ENCODE measurements at regions not wholly inside any gene's neighbourhood (a gene's known extent, or its start where the extent isn't known, plus 50 kb on each side); places are given as distances from the start of the nearest gene placed in this dataset.

GRCh38 chr2:7795778-7796563 lies 878.8 kb downstream of the RNF144A start:
- Histone ChIP-seq H3K9ac (ENCODE audit: extremely low read depth, low read length, poor library complexity, severe bottlenecking) (no peak overlapping the region), H3K27ac (ENCODE audit: low read depth, low read length) (no peak overlapping the region), H3K36me3 (ENCODE audit: control insufficient read depth, insufficient read depth, low read length) (no peaks in the 10 kb centered on the region), H3K4me3 (ENCODE audit: low read length) (no peak overlapping the region), H3K27me3 (ENCODE audit: control insufficient read depth, insufficient read depth, low read length, poor library complexity, severe bottlenecking) (no peaks in the 10 kb centered on the region), H3K9me3 (ENCODE audit: control insufficient read depth, low read length) (peaks cover 5% of the 10 kb centered on the region), H3K4me1 (ENCODE audit: control insufficient read depth, insufficient read depth, low read length) (no peaks in the 10 kb centered on the region)
- WGBS, 2 experiments (ENCODE audit: insufficient coverage in 1 of 2, insufficient read length in 1 of 2) = 91 to 94% methylated on average over 6 to 7 of the region's 7 CpGs
- no peak overlapping the region for H3K27ac Mint-ChIP-seq
- H3K27me3 Mint-ChIP-seq (ENCODE audit: insufficient read depth) = no peaks in the 10 kb centered on the region
- H3K4me3 Mint-ChIP-seq = no peak overlapping the region
- no peaks in the 10 kb centered on the region for H3K36me3 Mint-ChIP-seq (ENCODE audit: low read depth)
- H3K9me3 Mint-ChIP-seq = peaks cover 11% of the 10 kb centered on the region
- no peak for DNase-seq
- no peaks in the 10 kb centered on the region for H3K4me1 Mint-ChIP-seq
- no peak for TF ChIP-seq CTCF (conservative IDR thresholded peaks at IDR 0.05)

- Histone ChIP-seq H3K27ac (ENCODE audit: low read depth, low read length) (no peak overlapping the region), H3K4me3 (ENCODE audit: low read length) (no peak overlapping the region), H3K9me3 (ENCODE audit: control insufficient read depth, low read length) (peaks cover 14% of the 10 kb centered on the region), H3K9ac (ENCODE audit: extremely low read depth, low read length, poor library complexity, severe bottlenecking) (no peak overlapping the region), H3K36me3 (ENCODE audit: control insufficient read depth, insufficient read depth, low read length) (no peaks in the 10 kb centered on the region), H3K4me1 (ENCODE audit: control insufficient read depth, insufficient read depth, low read length) (no peaks in the 10 kb centered on the region), H3K27me3 (ENCODE audit: control insufficient read depth, insufficient read depth, low read length, poor library complexity, severe bottlenecking) (no peaks in the 10 kb centered on the region)
- Mint-ChIP-seq H3K36me3 (ENCODE audit: low read depth) (no peaks in the 10 kb centered on the region), H3K27ac (no peak overlapping the region), H3K4me3 (no peak overlapping the region), H3K9me3 (peaks cover 28% of the 10 kb centered on the region), H3K27me3 (ENCODE audit: insufficient read depth) (no peaks in the 10 kb centered on the region), H3K4me1 (no peaks in the 10 kb centered on the region)
- 82% methylated on average over 2 of the region's 2 CpGs; no CpG with 5 or more reads in 1 of the 2 experiments for WGBS, 2 experiments (ENCODE audit: insufficient coverage in 1 of 2, insufficient read length in 1 of 2)
- no peak for DNase-seq
- no peak for TF ChIP-seq CTCF (conservative IDR thresholded peaks at IDR 0.05)
Observed at GRCh38 chr2:7800031-7800430, 881.8 kb upstream of the ID2 start.

- Mint-ChIP-seq H3K9me3 (peaks cover 33% of the 10 kb centered on the region), H3K36me3 (ENCODE audit: low read depth) (no peaks in the 10 kb centered on the region)
- no peaks in the 10 kb centered on the region for H3K4me1 ChIP-seq (ENCODE audit: control insufficient read depth, insufficient read depth, low read length)
Observed at GRCh38 chr2:7801212-7801611, 880.6 kb upstream of the ID2 start.

More at GRCh38 chr2:7801212-7801611, 880.6 kb upstream of the ID2 start:
- H3K4me3 Mint-ChIP-seq = no peak overlapping the region
- no peak overlapping the region for H3K4me3 ChIP-seq (ENCODE audit: low read length)
- no peaks in the 10 kb centered on the region for H3K36me3 ChIP-seq (ENCODE audit: control insufficient read depth, insufficient read depth, low read length)
- no peaks in the 10 kb centered on the region for H3K27me3 ChIP-seq (ENCODE audit: control insufficient read depth, insufficient read depth, low read length, poor library complexity, severe bottlenecking)
- no peaks in the 10 kb centered on the region for H3K27me3 Mint-ChIP-seq (ENCODE audit: insufficient read depth)
- TF ChIP-seq CTCF (conservative IDR thresholded peaks at IDR 0.05) = no peak
- no peak for DNase-seq
- no peak overlapping the region for H3K9ac ChIP-seq (ENCODE audit: extremely low read depth, low read length, poor library complexity, severe bottlenecking)
- no peak overlapping the region for H3K27ac Mint-ChIP-seq
- no peaks in the 10 kb centered on the region for H3K4me1 Mint-ChIP-seq
- H3K9me3 ChIP-seq (ENCODE audit: control insufficient read depth, low read length) = peaks cover 16% of the 10 kb centered on the region
- H3K27ac ChIP-seq (ENCODE audit: low read depth, low read length) = no peak overlapping the region

All from endodermal cell (in vitro differentiated cells).